OCI-M1 (cell line): ENCODE measurements at regions not wholly inside any gene's neighbourhood (a gene's known extent, or its start where the extent isn't known, plus 50 kb on each side); places are given as distances from the start of the nearest gene placed in this dataset.

Source experiments
- DNase-seq: peaks from one replicate; lab custom pipeline; 2025; lab: John Stamatoyannopoulos, UW

- no peak for DNase-seq
These were observed 130.2 kb upstream of the SPACA7 start for GRCh38 chr13:112245989-112246388.

DNA sequence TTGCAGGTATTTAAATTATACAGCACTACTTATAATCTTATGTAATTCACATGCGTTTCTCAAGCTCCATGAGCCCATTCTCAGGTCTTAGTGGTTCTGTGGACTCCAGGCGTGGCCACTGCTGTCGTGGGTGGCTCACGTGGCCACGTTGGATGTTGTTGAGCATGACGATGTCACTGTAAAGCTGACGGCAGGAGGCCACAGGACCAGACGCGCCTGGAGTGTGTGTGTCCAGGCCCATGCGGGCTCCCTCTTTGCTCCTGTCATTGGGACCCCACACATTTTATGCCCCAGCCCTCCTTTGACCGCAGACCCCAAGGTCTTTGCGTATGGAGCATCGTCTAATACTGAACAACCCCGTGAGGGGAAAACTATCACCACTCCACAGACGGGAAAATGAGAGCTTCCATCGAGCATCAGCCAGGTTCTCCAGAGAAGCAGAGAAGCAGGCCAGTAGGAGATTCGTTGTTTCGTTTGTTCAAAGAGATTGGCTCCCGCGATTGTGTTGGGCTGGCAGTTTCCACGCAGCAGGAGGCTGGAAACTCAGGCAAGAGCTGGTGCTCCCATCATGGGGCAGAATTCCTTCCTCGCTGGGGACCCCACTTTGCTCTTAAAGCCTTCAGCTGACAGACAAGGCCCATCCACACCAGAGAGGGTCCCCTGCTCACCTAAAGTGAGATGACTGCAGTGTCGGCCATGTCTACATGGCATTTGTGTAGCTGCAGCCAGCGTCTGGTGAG, 129.3 kb upstream of the SPACA7 start:
- DNase-seq: no peak

DNA sequence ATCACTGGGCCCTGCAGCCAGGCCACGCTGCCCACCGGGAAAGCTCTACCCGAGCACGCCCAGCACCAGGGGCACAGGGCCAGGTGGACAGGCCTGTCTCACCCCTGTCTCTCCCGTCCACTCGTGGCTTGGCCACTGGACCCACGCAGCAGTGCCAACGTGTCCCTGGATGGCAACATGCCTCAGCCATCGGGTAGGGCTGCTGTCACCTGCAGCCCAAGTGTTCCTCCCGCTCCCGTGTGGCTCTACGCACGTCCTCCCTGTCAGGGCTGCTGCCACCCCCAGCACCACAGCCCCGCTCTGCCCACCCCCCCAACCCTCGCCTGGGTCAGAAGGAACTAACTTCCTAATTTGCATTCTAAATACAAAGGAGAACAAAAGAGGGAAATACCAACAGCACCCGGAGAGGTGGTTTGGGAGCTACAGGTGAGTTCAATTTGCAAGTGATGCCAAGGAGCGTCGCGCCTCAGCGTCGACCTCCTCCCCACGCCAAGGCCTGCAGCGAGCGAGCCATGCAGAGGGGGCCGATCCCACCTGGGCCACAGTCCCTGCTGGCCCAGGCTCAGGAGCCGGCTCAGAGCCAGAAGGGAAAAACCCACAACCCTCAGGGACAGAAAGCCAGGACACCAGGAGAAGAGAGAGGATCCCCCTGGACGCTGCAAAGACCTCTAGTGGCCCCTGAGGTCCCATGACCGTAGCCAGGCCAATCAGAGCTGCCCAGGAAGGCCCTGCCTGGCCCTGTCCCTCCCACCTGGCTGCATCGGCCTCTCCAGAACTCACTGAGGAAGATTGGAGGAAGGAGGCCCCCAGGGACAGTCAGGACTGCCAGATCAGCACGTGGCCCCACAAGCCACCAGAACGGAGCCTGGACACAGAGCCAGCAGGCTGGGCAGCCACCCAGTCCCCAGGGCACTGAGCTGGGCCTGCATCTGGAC, 128.4 kb upstream of the SPACA7 start:
- DNase-seq: no peak

- no peak for DNase-seq
These were observed 127.8 kb upstream of the SPACA7 start for GRCh38 chr13:112248406-112248760.

- no peak for DNase-seq
These were observed 127.1 kb upstream of the SPACA7 start for GRCh38 chr13:112248862-112249592.

DNA sequence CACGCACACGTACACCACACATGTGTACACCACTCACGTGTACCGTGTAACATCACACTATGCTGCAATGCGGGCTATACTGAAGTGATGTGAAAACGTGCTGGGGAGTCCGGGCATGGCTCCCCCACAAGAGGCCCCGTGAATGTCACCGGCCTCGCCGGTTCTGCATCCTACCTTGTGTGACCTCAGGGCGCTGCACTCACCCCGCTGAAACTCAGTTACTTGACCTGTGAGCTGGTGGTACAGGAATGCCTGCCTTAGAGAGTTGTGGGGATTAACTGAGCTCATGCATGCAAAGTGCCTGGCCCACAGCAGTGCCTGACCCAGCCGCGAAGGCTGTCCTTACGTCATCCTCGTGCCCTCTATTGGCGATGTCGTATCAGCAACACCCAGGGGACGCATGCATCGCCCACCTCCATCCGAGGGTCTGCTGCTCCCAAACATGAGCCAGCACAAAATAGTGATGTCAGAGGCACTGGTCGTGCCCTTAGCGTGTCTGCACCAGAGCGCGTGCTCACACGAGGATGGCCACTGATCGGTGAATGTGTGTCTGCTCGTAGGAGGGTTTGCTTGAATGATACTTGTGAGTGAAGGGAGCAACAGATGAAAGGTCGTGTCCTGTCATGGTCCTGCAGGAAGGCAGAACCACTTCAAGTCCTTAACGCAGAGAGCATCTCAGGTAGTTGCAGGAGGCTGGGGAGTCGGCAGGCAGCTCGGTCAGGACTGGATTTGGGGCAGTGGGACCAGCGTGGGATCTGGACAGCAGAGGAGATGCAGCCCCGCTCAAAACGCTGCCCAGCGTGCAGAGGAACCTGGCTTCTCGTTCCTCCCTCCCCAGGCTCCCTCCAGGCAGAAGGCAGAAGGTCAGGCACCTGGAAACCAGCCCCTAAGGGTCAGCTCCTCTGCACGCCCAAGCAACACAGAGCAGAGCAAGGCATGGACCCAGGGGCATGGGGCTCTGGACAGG, 126.2 kb upstream of the SPACA7 start:
- no peak for DNase-seq

DNA sequence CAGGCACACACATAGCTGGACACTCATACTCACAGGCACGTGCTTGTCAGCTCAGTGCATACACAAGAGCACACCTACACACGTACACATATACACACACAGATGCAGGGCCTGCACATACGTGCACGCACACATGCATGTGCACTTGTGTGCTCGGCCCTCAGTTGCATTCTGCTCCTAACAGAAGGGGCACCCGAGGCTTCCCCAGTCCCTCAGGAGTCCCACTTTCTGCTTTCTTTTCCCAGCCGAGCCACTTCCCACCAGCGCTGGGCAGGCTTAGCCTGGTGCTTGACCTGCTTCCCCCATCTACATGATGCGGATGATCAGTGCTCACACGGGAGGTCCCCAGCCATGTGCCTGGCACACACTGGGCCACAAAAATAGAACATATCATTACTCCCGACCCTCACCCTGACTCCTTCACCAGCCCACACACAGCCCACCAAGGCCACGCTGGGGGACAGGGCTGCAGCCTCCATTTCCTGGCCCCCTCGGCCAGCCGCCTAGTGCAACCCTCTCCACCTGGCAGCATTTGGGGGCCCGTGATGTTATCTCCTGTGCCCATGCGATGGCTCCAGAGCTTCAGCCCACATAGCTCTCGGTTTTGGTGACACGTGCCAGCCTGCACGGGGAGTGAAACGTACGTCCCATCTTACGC, 125.2 kb upstream of the SPACA7 start:
- no peak for DNase-seq

DNA sequence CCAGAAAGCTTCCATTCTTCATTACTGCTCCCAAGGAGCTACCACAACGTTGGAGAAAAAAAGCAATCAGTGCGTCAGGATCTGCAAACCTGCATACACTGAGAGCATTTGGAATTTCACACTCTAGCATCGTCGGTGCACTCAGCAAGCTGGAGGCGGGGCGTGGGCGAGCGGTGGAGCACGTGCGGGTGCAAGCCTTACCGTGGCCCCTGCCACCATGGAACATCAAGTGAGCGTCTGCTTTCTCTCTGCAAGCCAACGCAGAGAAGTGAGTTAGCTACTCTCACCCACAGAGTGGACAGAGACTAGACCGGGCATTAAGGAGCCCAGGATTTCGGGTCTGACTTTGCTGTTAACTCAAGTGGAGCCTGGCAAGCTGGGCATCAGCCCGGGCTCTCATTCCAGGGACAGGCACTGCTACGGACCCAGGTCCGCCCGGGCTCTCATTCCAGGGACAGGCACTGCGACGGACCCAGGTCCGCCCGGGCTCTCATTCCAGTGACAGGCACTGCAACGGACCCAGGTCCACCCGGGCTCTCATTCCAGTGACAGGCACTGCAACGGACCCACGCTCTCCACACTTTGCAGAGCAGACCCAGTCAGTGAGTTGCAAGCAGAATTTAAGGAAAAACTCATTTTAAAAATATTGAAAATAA, 124.1 kb upstream of the SPACA7 start:
- DNase-seq: no peak

DNA sequence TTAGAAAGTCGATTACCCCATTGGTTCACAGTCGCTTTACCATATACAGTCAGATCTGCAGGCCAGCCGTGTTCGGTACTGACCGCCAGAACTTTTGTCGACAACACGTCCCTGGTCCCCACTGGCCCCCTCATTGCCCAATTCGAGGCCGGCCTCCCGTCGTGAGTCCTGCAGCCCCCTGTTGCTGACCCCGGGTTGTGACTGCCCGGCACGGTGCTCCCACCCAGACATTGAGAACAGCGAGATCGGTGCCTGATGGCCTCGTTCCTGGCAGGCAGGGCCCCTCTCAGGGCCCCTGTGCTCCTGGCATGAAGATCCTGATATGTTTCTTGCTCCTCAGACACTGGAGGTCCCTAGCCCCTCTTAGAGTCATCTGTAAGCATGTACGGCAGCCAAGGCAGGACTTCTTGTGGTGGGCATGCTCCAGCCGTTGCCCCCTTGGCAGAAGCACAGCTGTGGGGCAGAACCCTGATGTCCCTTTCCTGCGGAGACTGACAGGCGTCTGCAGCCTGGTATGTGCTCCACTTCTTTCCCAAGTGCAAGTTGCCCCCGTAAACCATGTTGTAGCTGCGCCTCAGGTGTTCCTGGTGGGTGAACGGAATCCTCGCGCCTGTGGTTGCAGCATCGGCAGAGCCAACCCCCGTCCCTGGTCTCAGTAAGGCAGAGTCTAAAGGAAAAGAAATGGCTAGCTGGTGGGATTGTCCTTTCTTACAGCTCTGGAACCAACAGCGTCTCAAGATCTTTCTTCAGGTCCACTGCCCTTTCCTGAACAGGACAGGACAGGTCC, 123.2 kb upstream of the SPACA7 start:
- no peak for DNase-seq

DNA sequence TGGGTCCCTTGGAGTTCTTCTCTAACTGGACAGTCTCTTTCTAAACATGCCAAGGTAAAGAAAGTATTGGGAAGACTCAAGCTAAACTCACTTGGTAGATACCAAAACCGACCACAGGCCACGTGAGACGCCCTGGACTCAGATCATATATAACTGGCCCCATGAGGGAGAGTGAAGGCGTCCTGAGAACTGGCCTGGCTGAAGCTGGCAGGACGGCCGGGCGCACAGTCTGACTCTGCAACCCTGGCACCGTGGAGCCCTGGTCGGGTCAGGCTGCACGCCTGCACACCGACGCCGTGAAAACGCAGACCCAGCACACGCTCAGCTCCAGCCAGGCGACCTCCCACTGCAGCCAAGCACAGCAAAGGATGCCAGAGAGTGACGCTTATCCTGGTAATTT, 122.5 kb upstream of the SPACA7 start:
- no peak for DNase-seq

GRCh38 chr13:112254061-112254818, 121.9 kb upstream of the SPACA7 start:
- no peak for DNase-seq

- DNase-seq: no peak
These were observed 121.3 kb upstream of the SPACA7 start for GRCh38 chr13:112254900-112255299.

GRCh38 chr13:112255550-112256120, 120.5 kb upstream of the SPACA7 start:
- DNase-seq: no peak

DNA sequence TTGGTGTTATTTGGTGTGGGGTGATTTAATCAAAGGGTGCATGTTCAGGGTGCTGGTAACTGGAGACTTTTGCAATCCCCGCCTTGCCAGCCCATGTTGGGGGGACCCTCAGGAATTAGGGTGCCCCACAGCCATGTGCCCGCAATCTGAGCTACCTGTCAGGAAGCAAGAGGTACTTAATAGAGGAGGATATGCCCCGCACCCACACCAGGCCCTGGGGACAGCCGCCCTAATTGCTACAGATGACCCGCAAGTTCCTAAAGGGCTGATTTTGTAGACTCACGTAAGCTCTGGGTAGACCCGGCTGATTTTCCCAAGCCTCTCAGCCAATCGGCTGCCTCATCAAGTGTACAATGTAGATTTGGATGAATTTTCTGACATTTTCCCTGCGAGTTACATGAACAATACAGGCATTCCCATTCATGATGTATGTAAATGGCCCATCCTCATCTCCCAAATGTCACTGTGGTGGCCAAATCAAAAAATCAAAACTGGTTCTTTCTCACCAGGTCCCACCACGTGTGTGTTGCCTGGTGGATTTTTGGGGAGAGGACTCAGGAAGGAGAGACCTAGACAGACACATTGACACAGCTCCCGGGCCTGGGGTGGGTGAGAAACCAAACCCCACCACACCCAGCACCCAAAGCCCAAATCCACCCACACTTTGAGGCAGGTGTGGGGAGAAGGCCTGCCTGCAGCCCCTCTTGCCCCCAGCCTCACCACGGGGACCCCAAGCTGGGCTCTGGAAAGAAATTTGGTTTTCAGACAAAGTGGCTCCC, 119.2 kb upstream of the SPACA7 start:
- no peak for DNase-seq

GRCh38 chr13:112259511-112259910, 116.6 kb upstream of the SPACA7 start:
- no peak for DNase-seq

DNA sequence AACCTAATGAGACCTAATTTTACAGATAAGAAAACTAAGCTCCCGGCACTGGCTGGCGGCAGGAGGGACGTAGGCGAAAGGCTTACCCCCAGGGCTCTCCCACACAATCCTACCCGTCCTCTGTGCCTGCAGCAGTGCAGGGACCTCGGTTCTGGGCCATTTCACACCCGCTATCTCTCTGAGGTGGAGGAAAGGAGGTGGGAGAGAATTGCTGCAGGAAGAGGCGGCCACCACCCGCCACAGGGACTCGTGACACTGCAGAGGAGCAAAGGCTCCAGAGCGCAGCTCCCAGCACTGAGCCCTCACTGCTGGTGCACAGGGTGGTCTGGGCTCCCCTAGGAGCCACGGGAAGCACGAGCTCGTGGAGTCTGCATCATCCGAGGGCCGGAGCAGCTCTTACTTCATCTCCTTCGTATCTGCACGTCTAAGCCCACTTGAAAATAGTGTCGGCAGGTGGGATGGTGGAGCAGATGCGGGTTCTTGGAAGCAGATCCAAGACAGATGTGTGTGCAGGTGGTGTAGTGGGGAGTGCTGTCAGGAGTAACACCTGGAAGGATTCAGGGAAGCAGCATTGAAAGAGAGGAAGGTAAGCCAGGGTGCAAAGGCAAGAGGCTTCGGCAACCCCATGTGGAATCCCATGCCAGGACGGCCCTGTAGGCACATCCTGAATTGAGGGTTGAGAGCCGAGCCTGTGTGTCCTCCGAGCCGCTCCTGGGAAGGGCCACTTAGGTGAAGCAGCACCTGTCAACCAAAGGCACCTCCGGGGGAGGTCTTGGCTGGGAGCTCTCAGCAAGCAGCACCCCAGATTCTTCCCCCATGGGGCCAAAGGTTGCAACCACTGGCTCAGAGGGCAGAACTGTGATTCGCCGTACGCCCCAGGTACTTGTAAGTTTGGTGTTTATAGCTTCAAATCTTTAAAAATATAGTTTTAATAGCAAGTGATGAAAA, 115.8 kb upstream of the SPACA7 start:
- no peak for DNase-seq

GRCh38 chr13:112261924-112262323, 114.2 kb upstream of the SPACA7 start:
- no peak for DNase-seq
